HG02981 (cell line): ENCODE measurements at regions not wholly inside any gene's neighbourhood (a gene's known extent, or its start where the extent isn't known, plus 50 kb on each side); places are given as distances from the start of the nearest gene placed in this dataset.

Source experiments
- ATAC-seq: cut with Tn5 transposase; IDR thresholded peaks from one replicate; pipeline ENCODE4 v1.9.1; 2021; ENCODE audit warnings: mild to moderate bottlenecking, moderate library complexity; ENCODE audit not compliant: unreplicated experiment

- no peak for ATAC-seq
Observed at GRCh38 chr3:76400141-76400540, 614.8 kb upstream of the ZNF717 start.

- no peak for ATAC-seq
Observed at GRCh38 chr3:76402926-76403325, 617.6 kb upstream of the ZNF717 start.

- no peak for ATAC-seq
Observed at GRCh38 chr3:76403556-76403955, 618.2 kb upstream of the ZNF717 start.

- ATAC-seq, result no peak
Observed at GRCh38 chr3:76405196-76405595, 619.8 kb upstream of the ZNF717 start.

GRCh38 chr3:76410762-76411281, 625.5 kb upstream of the ZNF717 start:
- no peak for ATAC-seq

GRCh38 chr3:76415384-76415783, 624.5 kb upstream of the ROBO2 start:
- no peak for ATAC-seq

GRCh38 chr3:76429581-76430177, 610.2 kb upstream of the ROBO2 start:
- ATAC-seq, result no peak

- ATAC-seq, result no peak
Observed at GRCh38 chr3:76432396-76432795, 607.5 kb upstream of the ROBO2 start.

- no peak for ATAC-seq
Observed at GRCh38 chr3:76436894-76437293, 603.0 kb upstream of the ROBO2 start.

GRCh38 chr3:76438971-76439370, 600.9 kb upstream of the ROBO2 start:
- no peak for ATAC-seq

- no peak for ATAC-seq
Observed at GRCh38 chr3:76442374-76442915, 597.5 kb upstream of the ROBO2 start.

GRCh38 chr3:76456322-76456721, 583.6 kb upstream of the ROBO2 start:
- ATAC-seq, result no peak

GRCh38 chr3:76463501-76463900, 576.4 kb upstream of the ROBO2 start:
- no peak for ATAC-seq

GRCh38 chr3:76470285-76470684, 569.6 kb upstream of the ROBO2 start:
- ATAC-seq, result no peak

GRCh38 chr3:76474632-76475031, 565.3 kb upstream of the ROBO2 start:
- no peak for ATAC-seq

- ATAC-seq, result no peak
Observed at GRCh38 chr3:76479161-76479650, 560.7 kb upstream of the ROBO2 start.

- ATAC-seq, result no peak
Observed at GRCh38 chr3:76482510-76482909, 557.4 kb upstream of the ROBO2 start.

GRCh38 chr3:76487446-76487845, 552.5 kb upstream of the ROBO2 start:
- ATAC-seq, result no peak

GRCh38 chr3:76490064-76490463, 549.8 kb upstream of the ROBO2 start:
- no peak for ATAC-seq

GRCh38 chr3:76495216-76495615, 544.7 kb upstream of the ROBO2 start:
- no peak for ATAC-seq

GRCh38 chr3:76497636-76498035, 542.3 kb upstream of the ROBO2 start:
- ATAC-seq, result no peak

- ATAC-seq, result no peak
Observed at GRCh38 chr3:76500746-76501275, 539.1 kb upstream of the ROBO2 start.
